ENCODE measurements at regions not wholly inside any gene's neighbourhood (a gene's known extent, or its start where the extent isn't known, plus 50 kb on each side); places are given as distances from the start of the nearest gene placed in this dataset.

GRCh38 chr9:105038051-105038450 lies 110.1 kb upstream of the ABCA1 start:
- Histone ChIP-seq H3K9me3 (peaks cover 0 to 4% of the 10 kb centered on the region in 2 donors), H3K27me3 (no peaks in the 10 kb centered on the region), H3K27ac (no peak overlapping the region), H3K36me3 (no peaks in the 10 kb centered on the region), H3K4me1 (no peaks in the 10 kb centered on the region), H3K4me3 (no peak overlapping the region)
- intact Hi-C loops (cut with DNase I; ENCODE audit: low total_unique reads): no loop called here
- TF ChIP-seq POLR2AphosphoS5 (IDR thresholded peaks at IDR 0.05): no peak
- no peak for TF ChIP-seq CTCF (IDR thresholded peaks at IDR 0.05)
- TF ChIP-seq POLR2A (IDR thresholded peaks at IDR 0.05): no peak
- no peak for DNase-seq (ENCODE audit: low spot score in 2 of 2)

GRCh38 chr9:105039175-105039799 lies 111.3 kb upstream of the ABCA1 start:
- intact Hi-C loops (cut with DNase I; ENCODE audit: low total_unique reads): no loop called here
- Histone ChIP-seq H3K4me1 (no peaks in the 10 kb centered on the region), H3K36me3 (no peaks in the 10 kb centered on the region), H3K4me3 (no peak overlapping the region), H3K27ac (no peak overlapping the region), H3K27me3 (no peaks in the 10 kb centered on the region), H3K9me3 (peaks cover 0 to 4% of the 10 kb centered on the region in 2 donors)
- TF ChIP-seq CTCF (IDR thresholded peaks at IDR 0.05): no peak
- TF ChIP-seq POLR2A (IDR thresholded peaks at IDR 0.05): no peak
- TF ChIP-seq POLR2AphosphoS5 (IDR thresholded peaks at IDR 0.05): no peak
- no peak for DNase-seq (ENCODE audit: low spot score in 2 of 2)

DNA sequence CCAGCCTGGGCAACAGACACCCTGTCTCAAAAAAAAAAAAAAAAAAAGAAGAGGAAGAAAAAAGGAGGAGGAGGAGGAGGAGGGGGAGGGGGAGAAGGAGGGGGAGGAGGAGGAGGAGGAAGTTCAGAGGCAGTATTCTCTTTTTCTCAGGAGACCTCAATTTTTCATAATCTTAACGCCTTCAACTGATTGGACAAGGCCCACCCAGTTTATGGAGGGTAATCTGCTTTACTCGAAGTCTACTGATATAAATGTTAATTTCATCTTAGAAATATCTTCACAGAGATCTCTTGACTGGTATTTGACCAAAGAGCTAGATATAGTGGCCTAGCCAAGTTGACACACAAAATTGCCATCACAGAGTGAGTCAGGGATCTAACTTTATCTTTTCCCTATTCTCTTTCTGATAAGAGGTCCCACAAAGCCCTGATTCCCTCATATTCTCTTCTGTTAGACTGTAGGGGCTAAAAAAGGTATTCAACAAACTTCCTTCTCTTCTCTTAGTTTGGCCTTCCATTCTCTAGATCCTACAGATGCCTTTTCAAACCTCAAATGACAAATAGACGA lies 115.5 kb upstream of the ABCA1 start:
- TF ChIP-seq POLR2A (IDR thresholded peaks at IDR 0.05): no peak
- no peak for TF ChIP-seq POLR2AphosphoS5 (IDR thresholded peaks at IDR 0.05)
- TF ChIP-seq CTCF (IDR thresholded peaks at IDR 0.05): no peak
- no peak for DNase-seq (ENCODE audit: low spot score in 2 of 2)
- Histone ChIP-seq H3K27me3 (no peaks in the 10 kb centered on the region), H3K36me3 (no peaks in the 10 kb centered on the region), H3K4me3 (no peak overlapping the region), H3K4me1 (no peaks in the 10 kb centered on the region), H3K27ac (no peak overlapping the region), H3K9me3 (no peaks in the 10 kb centered on the region)
- intact Hi-C loops (cut with DNase I; ENCODE audit: low total_unique reads): no loop called here

- intact Hi-C loops (cut with DNase I; ENCODE audit: low total_unique reads): no loop called here
- no peaks in the 10 kb centered on the region for H3K36me3 ChIP-seq
- no peak overlapping the region for H3K4me3 ChIP-seq
- no peak overlapping the region for H3K27ac ChIP-seq
- TF ChIP-seq POLR2AphosphoS5 (IDR thresholded peaks at IDR 0.05) (no peak), CTCF (IDR thresholded peaks at IDR 0.05) (no peak), POLR2A (IDR thresholded peaks at IDR 0.05) (no peak)
- H3K9me3 ChIP-seq: no peaks in the 10 kb centered on the region
- H3K4me1 ChIP-seq: no peaks in the 10 kb centered on the region
- no peak for DNase-seq (ENCODE audit: low spot score in 2 of 2)
- no peaks in the 10 kb centered on the region for H3K27me3 ChIP-seq
These were observed 116.6 kb upstream of the ABCA1 start for GRCh38 chr9:105044518-105044917.

DNA sequence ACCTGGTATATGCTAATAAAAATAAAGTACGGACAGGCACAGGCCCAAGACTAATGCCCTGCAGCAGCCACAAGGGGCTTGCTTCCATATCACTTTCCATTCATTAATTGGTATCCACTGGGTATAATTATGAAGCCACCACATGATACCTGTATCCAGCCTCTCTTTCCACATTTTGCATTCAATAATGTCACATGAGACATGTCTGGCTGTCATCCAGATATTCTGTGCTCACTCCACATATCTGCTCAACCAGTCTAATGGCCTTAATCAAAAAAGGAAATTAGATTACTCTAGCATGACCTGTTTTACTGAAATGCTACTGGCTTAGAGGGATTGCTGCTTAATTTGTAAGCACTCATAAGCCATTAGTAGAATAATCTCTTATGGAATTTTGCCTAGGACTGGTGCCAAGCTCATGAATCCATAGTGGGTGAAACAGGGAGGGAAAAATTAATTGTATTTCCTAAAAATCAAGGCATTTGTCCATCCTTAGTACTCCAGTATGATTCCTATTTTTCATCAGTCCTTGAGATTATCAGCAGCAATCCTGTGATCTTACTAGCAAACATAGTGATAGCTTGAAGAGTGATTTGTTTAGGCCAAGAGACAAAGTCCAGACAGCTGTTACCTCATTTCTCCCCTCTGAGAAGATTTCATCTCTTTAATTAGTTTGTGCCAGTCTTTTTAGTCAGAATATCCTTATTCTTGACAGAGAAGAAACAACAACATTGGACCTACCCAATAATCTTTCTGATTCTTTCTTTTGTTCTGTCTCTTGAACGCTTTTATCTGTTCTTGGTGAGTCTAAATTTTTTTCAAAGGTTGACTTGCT lies 119.2 kb upstream of the ABCA1 start:
- intact Hi-C loops (cut with DNase I; ENCODE audit: low total_unique reads): no loop called here
- H3K4me3 ChIP-seq: no peak overlapping the region
- H3K9me3 ChIP-seq: no peaks in the 10 kb centered on the region
- no peaks in the 10 kb centered on the region for H3K27me3 ChIP-seq
- no peaks in the 10 kb centered on the region for H3K4me1 ChIP-seq
- no peaks in the 10 kb centered on the region for H3K36me3 ChIP-seq
- no peak for DNase-seq (ENCODE audit: low spot score in 2 of 2)
- no peak overlapping the region for H3K27ac ChIP-seq
- TF ChIP-seq CTCF (IDR thresholded peaks at IDR 0.05): no peak
